Ovary (tissue), 7 donors: ENCODE measurements at regions not wholly inside any gene's neighbourhood (a gene's known extent, or its start where the extent isn't known, plus 50 kb on each side); places are given as distances from the start of the nearest gene placed in this dataset.

Experiments
- DNase-seq, 5 donors: peaks; one replicate each; pipeline ENCODE4 v3.0.0-alpha.2; 2019 to 2020
- H3K27ac ChIP-seq, 2 donors: fragments of 200-600 bp; one replicate each; pipeline versions ENCODE4 v1.5.1 to v1.8.0; 2019 to 2022
- H3K27me3 ChIP-seq: fragments of 200-600 bp; one replicate; pipeline ENCODE4 v1.8.0; 2022
- H3K36me3 ChIP-seq: fragments of 200-600 bp; sonication (generic); one replicate; pipeline ENCODE4 v1.5.1; 2019
- H3K4me1 ChIP-seq: one replicate; pipeline ENCODE4 v1.8.1; 2013; ENCODE audit warnings: mild to moderate bottlenecking, moderate library complexity; ENCODE audit not compliant: insufficient read depth
- H3K4me3 ChIP-seq: fragments of 200-600 bp; sonication (generic); one replicate; pipeline ENCODE4 v1.5.1; 2017
- H3K9me3 ChIP-seq, 2 donors: fragments of 200-600 bp in 1 of 2; sonication (generic) in 1 of 2; one replicate each; pipeline versions ENCODE4 v1.5.1 to v1.8.1; 2013 to 2019; ENCODE audit warnings: mild to moderate bottlenecking in 1 of 2, moderate library complexity in 1 of 2
- CTCF ChIP-seq, 3 donors: fragments of 450-650 bp in 2 of 3; fragments of 200-600 bp in 1 of 3; IDR thresholded peaks; one replicate each; pipeline versions ENCODE4 v1.5.1 to v1.8.0; 2016 to 2022; ENCODE audit warnings: antibody characterized with exemption in 3 of 3, mild to moderate bottlenecking in 1 of 3
- EP300 ChIP-seq: sonication (generic); formaldehyde crosslinking; IDR thresholded peaks from one replicate; pipeline ENCODE4 v1.6.1; 2017; ENCODE audit warnings: antibody characterized with exemption
- POLR2A ChIP-seq: fragments of 450-650 bp; IDR thresholded peaks from one replicate; pipeline ENCODE4 v1.6.1; 2017; ENCODE audit warnings: antibody characterized with exemption, mild to moderate bottlenecking, moderate library complexity
- WGBS, 3 donors: extraction: QIAGEN DNeasy Blood & Tissue Kit in 1 of 3; methylation state at CpG; one replicate each; pipeline versions ENCODE4 v1.1.5 to v1.1.7; 2013 to 2017; 5-methylcytosine and 5-hydroxymethylcytosine counted together
- intact Hi-C, 4 donors: fragments of 100-400 bp; cut with DNase I; formaldehyde crosslinking; loops; one replicate each; pipeline versions ENCODE4 v1.11.0 to v1.15.1; 2022 to 2023
- donor health status: DM: no; HTN: no; CAD: no; lungs with moderate emphysema.
- donor health status: DM: no; HTN: no; CAD: no.
- donor health status: Bipolar disorder and iron deficiency.
- donor health status: DM: no; HTN: no; CAD: no.
- donor health status: DM: yes; HTN: yes; CAD: no.

GRCh38 chr7:50854831-50855230, 72.1 kb upstream of the GRB10 start:
- no peak overlapping the region for H3K27ac ChIP-seq
- 87 to 94% (median 91%) methylated on average over 3 of the region's 3 CpGs for WGBS, 3 donors
- no peak for TF ChIP-seq POLR2A
- no peak for TF ChIP-seq CTCF (IDR thresholded peaks at IDR 0.05)
- TF ChIP-seq EP300 = no peak
- no peaks in the 10 kb centered on the region for H3K36me3 ChIP-seq
- no peak for DNase-seq
- H3K4me1 ChIP-seq = no peaks in the 10 kb centered on the region
- H3K9me3 ChIP-seq = no peaks in the 10 kb centered on the region
- H3K4me3 ChIP-seq = no peak overlapping the region
- intact Hi-C loops = no loop called here
- H3K27me3 ChIP-seq = no peaks in the 10 kb centered on the region

GRCh38 chr7:50854247-50854646, 71.6 kb upstream of the GRB10 start:
- H3K4me3 ChIP-seq = no peak overlapping the region
- no peak for DNase-seq
- H3K36me3 ChIP-seq = no peaks in the 10 kb centered on the region
- WGBS, 3 donors = 87 to 89% (median 88%) methylated on average over 6 of the region's 6 CpGs
- intact Hi-C loops = no loop called here
- no peak overlapping the region for H3K27ac ChIP-seq
- H3K4me1 ChIP-seq = no peaks in the 10 kb centered on the region
- no peaks in the 10 kb centered on the region for H3K9me3 ChIP-seq
- no peak for TF ChIP-seq POLR2A
- TF ChIP-seq CTCF (IDR thresholded peaks at IDR 0.05) = no peak
- TF ChIP-seq EP300 = no peak
- H3K27me3 ChIP-seq = no peaks in the 10 kb centered on the region

GRCh38 chr7:50853311-50853710, 70.6 kb upstream of the GRB10 start:
- WGBS, 3 donors = 66 to 90% (median 76%) methylated on average over 4 of the region's 4 CpGs
- Histone ChIP-seq H3K4me1 (no peaks in the 10 kb centered on the region), H3K27me3 (no peaks in the 10 kb centered on the region), H3K9me3 (no peaks in the 10 kb centered on the region), H3K4me3 (no peak overlapping the region), H3K27ac (no peak overlapping the region), H3K36me3 (no peaks in the 10 kb centered on the region)
- DNase-seq = no peak
- TF ChIP-seq EP300 (no peak), CTCF (IDR thresholded peaks at IDR 0.05) (no peak), POLR2A (no peak)
- intact Hi-C loops = no loop called here

GRCh38 chr7:50852901-50853300, 70.2 kb upstream of the GRB10 start:
- Histone ChIP-seq H3K27me3 (no peaks in the 10 kb centered on the region), H3K36me3 (no peaks in the 10 kb centered on the region), H3K4me3 (no peak overlapping the region), H3K4me1 (no peaks in the 10 kb centered on the region), H3K9me3 (no peaks in the 10 kb centered on the region), H3K27ac (no peak overlapping the region)
- no peak for TF ChIP-seq EP300
- no peak for TF ChIP-seq CTCF (IDR thresholded peaks at IDR 0.05)
- intact Hi-C loops = no loop called here
- DNase-seq = no peak

GRCh38 chr7:50851891-50852290, 69.2 kb upstream of the GRB10 start:
- no peaks in the 10 kb centered on the region for H3K9me3 ChIP-seq
- 58 to 81% (median 66%) methylated on average over 6 of the region's 6 CpGs for WGBS, 3 donors
- intact Hi-C loops = no loop called here
- H3K27me3 ChIP-seq = no peaks in the 10 kb centered on the region
- no peak overlapping the region for H3K4me3 ChIP-seq
- no peaks in the 10 kb centered on the region for H3K4me1 ChIP-seq
- H3K27ac ChIP-seq = no peak overlapping the region
- H3K36me3 ChIP-seq = no peaks in the 10 kb centered on the region
- TF ChIP-seq EP300 = no peak
- no peak for TF ChIP-seq CTCF (IDR thresholded peaks at IDR 0.05)
- no peak for TF ChIP-seq POLR2A
- DNase-seq = no peak
